Ovary (tissue), 3 donors: ENCODE measurements at regions not wholly inside any gene's neighbourhood (a gene's known extent, or its start where the extent isn't known, plus 50 kb on each side); places are given as distances from the start of the nearest gene placed in this dataset.

Experiments
- POLR2A ChIP-seq: fragments of 450-650 bp; IDR thresholded peaks from one replicate; pipeline ENCODE4 v1.6.1; 2017; ENCODE audit warnings: antibody characterized with exemption, mild to moderate bottlenecking, moderate library complexity
- TF ChIP-seq, protein P1 (sequence below), 3 donors: fragments of 450-650 bp in 2 of 3; fragments of 200-600 bp in 1 of 3; IDR thresholded peaks; one replicate each; pipeline versions ENCODE4 v1.5.1 to v1.8.0; 2016 to 2022; ENCODE audit warnings: antibody characterized with exemption in 3 of 3, mild to moderate bottlenecking in 1 of 3
- donor health status: DM: no; HTN: no; CAD: no.

DNA sequence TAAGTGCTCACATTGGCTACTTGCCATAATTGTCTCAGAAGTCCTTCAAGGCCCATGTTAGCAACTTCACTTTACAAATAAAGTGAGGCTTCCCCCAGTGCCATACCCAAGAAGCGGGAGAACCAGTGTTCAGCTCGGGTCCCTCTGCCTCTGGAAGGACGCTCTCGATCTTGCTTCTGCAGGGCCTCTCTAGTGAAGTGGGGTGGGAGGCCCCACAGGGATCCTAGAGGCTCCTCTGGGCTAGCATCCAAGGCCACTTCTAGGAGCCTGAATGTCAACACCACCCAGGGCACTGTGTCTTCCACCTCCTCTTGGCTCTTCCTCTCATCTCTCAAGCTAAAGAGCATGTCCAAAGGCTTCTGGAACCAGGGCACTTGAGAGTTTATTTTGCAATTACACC, 282.5 kb downstream of the GADD45G start:
- TF ChIP-seq POLR2A, result no peak
- TF ChIP-seq, protein P1, sequence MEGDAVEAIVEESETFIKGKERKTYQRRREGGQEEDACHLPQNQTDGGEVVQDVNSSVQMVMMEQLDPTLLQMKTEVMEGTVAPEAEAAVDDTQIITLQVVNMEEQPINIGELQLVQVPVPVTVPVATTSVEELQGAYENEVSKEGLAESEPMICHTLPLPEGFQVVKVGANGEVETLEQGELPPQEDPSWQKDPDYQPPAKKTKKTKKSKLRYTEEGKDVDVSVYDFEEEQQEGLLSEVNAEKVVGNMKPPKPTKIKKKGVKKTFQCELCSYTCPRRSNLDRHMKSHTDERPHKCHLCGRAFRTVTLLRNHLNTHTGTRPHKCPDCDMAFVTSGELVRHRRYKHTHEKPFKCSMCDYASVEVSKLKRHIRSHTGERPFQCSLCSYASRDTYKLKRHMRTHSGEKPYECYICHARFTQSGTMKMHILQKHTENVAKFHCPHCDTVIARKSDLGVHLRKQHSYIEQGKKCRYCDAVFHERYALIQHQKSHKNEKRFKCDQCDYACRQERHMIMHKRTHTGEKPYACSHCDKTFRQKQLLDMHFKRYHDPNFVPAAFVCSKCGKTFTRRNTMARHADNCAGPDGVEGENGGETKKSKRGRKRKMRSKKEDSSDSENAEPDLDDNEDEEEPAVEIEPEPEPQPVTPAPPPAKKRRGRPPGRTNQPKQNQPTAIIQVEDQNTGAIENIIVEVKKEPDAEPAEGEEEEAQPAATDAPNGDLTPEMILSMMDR (IDR thresholded peaks at IDR 0.05), result no peak
